HCT116 (cell line): ENCODE measurements at regions not wholly inside any gene's neighbourhood (a gene's known extent, or its start where the extent isn't known, plus 50 kb on each side); places are given as distances from the start of the nearest gene placed in this dataset.

Experiments used
- CTCF ChIP-seq, 3 experiments: fragments of 200-600 bp in 1 of 3; sonication (generic) in 1 of 3; IDR thresholded peaks in 2 of 3; conservative IDR thresholded peaks in 1 of 3; 2 replicates each; pipeline ENCODE4 v1.5.1; 2012 to 2017; ENCODE audit warnings: low read depth in 2 of 3, low read length in 2 of 3, antibody characterized with exemption in 1 of 3, borderline replicate concordance in 1 of 3, control low read depth in 1 of 3, mild to moderate bottlenecking in 1 of 3, mixed read lengths in 1 of 3, mixed run types in 1 of 3, moderate library complexity in 1 of 3; ENCODE audit not compliant: insufficient read depth in 1 of 3
- REST ChIP-seq: IDR thresholded peaks from 2 replicates; pipeline ENCODE4 v1.6.1; 2012; ENCODE audit warnings: low read depth

DNA sequence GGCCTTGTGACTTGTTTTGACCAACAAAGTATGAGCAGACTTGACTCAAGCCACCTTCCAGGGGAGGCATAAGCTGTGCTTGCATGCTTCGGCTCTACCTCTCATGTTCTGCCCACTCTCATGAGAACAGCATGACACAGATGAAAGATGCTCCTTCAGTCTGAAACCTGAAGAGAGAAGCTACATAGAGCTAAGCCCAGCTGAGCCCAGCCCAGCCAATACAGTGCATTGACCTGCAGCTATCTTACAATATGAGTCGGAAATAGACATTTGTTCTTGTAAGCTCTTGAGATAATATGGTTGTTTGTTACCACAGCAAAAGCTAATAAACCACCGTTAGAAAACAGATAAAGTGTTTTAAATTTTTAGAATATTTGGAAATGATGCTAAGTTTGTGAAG is 426.7 kb upstream of the PKDCC start:
- no peak for TF ChIP-seq REST
- no peak for TF ChIP-seq CTCF (IDR thresholded peaks at IDR 0.05 in 2 of 3, conservative IDR thresholded peaks at IDR 0.05 in 1 of 3; ENCODE audit: borderline replicate concordance in 1 of 3, insufficient read depth in 1 of 3, low read depth in 2 of 3, low read length in 2 of 3)
